DMS 273 treated with DMSO at 0.1 percent for 48 hours (cell line): ENCODE measurements at regions not wholly inside any gene's neighbourhood (a gene's known extent, or its start where the extent isn't known, plus 50 kb on each side); places are given as distances from the start of the nearest gene placed in this dataset.
"Not testable (repeated sequence)": the region's sequence is repeated elsewhere in the genome, so short reads cannot be mapped to it uniquely, and the experiment has no call there.

Experiments
- DNase-seq: peaks from one replicate; lab custom pipeline; 2025; lab: John Stamatoyannopoulos, UW

DNA sequence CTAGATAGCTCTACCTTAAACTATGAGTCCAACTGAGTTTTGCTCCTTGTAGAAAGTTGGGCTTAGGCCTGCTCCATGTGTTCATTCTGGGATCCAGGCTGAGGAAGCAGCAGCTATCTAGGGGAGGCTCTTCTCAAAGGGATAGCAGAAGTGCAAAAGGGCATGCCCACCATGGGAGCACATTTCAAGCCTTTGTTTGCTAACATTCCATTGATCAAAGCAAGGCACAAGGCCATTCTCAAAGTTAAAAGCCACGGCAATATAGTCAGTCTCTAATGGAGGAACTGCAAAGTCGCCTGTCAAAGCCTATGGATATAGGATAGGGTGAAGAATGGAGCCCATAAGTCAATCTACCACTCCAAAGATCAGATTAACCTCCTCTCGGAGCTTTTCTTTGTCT, 488.1 kb upstream of the ARX start:
- DNase-seq = no peak

DNA sequence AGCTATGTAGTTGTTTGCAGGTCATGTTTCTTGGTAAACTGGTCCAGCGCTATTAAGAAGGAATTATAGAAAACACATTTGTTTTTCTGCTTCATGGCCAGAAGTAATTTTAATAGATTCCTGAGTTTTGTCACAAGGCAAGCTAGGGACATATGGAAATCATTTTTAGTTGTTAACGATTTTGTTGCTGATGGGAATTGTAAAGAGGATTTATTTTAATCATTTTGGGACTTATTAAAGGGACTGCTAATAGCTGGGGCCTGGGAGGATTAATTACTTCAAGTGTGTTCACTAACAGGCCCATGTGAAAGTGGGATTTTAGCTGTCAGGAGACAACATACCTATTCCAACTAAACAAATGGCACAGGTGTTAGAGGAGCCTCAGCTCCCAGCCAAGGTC, 492.0 kb upstream of the ARX start:
- DNase-seq = no peak

DNA sequence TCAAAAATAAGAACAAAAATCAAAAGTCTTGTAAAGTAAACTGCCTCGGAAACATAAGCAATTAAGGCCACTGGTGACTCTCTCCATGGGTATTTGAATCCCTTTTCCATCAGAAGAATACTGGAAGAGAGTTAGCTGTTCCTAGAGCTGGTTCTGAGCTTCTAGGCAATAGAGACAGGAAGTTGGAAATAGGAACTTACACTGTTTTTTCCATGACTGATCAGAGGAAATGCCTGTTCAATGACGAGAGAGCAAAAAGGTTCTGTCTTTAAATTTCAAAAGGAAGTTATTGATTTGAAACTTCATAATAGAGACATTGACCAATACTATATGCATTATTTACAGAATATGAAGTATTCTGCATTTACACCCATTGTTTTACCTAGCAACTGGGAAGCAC, 503.5 kb upstream of the ARX start:
- no peak for DNase-seq

DNA sequence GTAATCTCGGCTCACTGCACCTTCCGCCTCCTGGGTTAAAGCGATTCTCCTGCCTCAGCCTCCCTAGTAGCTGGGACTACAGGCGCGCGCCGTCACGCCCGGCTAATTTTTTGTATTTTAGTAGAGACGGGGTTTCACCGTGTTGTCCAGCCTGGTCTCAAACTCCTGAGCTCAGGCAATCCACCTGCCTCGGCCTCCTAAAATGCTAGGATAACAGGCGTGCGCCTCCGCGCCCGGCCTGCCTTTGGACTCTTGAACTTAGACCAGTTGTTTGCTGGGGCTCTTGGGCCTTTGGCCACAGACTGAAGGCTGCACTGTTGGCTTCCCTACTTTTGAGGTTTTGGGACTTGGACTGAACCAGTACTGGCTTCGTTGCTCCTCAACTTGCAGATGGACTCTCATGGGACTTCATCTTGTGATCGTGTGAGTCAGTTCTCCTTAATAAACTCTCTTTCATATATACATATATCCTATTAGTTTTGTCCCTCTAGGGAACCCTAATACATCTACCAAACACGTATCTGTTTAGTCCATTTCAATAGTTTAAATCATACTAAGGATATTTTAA, 506.8 kb upstream of the ARX start:
- DNase-seq = not testable (repeated sequence)

DNA sequence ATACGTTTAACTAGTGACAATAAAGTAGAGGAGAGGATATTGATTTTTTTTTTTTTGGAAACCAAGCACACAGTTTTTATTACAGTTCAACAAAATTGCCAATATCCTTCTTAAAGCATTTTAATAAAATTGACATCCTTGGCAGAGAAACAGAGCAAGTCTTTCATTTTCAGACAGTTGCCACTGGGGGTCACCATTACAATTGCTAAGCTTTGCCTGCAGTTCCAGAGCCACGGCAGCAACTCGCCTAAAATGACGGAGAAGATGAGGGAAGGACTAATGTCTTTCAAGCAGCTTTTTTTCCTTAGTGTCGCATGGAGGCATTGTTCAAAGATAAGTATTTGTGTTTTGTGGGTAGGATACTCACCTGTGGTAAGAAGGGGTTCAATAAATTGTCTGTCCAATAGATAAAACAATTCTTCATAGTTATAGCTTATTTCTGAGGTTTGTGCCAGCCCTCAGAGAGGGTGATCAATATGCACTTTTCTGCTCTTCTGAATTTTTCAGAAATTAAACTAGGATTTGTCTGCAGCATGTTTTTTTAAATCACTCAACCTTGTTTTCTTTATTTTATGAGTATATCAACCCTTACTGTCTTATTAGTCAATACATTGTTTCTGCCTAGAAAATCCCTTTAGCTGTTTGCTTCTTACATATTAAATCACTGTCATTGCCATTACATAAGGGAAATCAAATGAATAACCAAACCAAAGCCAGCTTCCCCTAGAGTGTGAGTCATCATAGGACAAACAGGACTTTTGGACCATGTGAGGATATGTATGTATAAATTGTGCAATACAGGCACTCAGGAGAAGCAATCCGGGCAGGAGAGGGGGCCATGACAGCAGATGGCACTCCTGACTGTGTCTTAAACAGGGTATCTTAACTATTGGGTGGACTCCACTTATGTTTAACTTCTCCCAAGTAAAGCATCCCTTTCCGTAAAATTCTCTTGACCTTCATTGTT, 508.1 kb upstream of the ARX start:
- peak; percentile 28 for DNase-seq

DNA sequence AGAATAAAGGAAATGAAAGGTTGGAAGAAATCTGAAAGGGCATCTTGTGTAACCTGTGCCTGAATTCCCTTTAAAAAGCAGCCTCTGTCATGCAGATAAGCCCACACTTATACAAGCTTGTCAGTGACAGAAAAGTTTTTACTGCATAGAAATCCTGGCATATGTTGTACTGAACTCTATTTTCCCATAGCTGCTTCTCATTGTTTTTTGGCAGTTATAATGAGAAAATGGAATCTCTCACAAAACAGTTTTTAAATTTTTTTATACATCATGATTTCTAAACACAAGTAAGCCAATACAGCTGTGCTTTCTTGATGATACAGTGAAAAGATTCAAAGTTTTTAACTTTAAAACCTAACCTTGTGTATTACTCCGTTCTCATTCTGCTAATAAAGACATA, 511.4 kb upstream of the ARX start:
- DNase-seq = no peak

DNA sequence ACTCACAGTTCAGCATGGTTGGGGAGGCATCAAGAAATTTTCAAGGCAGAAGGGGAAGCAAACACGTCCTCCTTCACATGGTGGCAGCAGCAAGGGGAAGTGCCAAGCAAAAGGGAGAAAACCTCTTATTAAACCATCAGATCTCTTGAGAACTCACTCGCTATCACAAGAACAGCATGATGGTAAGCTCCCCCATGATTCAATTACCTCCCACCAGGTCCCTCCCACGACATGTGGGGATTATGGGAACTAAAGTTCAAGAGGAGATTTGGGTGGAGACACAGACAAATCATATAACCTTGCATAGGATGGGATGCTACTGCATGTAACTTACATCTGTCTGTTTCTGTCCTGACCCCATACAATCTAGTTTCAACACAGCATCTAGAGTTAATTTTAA, 511.8 kb upstream of the ARX start:
- DNase-seq = no peak

DNA sequence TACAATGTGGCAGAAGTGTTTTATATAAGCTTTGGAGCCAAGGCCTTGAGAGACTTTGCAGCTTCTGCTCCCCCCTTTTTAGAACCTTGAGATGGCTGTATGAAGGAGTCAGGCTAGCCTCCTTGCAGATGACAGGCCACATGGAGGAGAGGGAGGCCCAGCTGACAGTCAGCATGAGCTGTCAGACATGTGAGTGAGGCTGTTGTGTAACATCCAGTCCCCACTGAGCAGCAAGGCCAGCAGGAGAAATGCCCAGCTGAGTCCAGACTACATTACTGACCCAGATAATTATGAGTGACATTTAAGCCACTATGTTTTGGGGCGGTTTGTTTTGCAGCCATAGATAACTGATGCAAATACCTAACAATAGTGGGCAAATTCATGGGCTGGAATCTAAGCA, 515.3 kb upstream of the ARX start:
- DNase-seq = no peak

DNA sequence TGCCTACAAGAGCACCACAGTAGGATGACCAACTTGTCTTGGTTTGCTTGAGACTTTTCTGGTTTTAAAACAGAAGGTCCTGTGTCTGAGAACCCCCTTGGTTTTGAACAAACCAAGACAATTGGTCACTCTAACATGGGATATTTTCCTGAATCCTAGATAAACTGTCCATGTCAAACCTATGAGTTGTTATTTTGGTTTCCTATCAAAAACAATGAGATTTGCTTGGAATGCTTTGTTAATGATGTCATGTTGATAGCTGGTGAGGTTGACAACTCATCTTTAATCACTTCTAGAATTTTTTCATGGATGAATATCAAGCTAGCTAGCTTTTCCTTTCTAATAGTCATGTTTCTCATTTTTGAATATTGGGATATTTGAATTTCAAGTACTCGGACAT, 518.3 kb upstream of the ARX start:
- DNase-seq = no peak

DNA sequence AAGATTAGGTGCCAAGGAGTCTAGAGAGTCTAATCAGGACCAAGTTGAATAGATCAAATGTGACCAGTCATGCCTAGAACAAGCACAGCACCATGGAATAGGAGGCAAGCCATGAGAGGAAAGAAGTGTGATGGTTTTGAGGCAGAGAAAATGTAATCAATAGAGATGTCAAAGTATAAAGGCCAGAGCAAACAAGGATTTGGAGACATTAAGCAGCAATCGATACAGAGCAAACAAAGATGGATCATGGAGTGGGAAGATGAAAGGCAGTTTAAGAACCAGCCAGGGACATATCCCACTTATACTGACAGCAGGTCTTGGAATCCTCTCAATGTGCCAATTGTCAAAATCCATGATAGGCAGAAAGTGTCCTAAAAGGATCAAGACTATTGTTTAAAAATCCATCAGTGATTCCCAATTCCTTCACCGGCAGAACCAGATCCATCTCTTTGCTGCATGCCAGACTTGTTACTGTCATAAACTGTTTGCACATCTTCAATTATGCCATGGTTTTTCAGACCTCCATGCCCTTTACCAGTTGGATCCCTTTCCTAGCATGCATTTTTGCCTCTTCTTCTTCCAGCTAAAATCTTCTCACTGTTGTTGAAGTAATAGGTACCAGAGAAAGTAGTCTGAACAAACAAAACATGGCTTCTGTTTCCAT, 520.7 kb upstream of the ARX start:
- no peak for DNase-seq

DNA sequence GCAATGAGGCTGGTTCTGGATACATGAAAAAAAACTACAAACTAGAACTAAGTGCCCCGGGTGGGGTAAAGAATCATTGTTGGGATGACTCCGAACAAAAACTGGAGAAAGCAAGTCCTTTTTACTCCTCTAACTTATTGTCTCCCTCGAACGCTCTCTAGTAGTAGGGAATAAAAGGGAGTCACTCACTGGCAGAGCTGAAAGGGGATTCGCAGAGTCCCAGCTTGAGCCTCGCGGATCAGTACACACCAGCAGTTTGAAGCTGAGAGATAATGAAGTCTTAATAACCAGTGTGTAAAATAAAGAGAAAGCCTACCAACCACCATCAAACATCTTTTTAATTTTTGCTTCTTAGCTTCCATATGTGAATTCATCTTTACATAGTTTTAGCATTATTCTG, 521.9 kb upstream of the ARX start:
- DNase-seq = no peak

DNA sequence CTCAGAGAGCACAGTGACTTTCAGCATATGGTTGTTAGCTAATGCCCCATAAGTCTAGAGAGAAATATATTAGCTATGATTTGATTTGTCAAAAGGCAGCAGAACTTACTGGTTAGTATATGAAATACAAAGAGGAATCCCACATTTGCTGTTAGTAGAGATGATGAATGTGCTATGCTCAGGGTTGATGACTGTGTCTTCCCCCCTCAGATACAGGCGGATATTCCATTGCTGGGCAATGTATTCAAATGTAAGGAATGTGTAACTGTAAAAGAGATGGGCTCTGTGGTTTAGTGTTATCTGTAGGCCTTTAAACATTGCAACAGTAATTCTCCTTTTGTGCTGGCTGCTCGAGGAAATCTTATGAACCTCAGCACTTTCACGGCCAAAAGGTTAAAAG, 528.9 kb upstream of the ARX start:
- no peak for DNase-seq

DNA sequence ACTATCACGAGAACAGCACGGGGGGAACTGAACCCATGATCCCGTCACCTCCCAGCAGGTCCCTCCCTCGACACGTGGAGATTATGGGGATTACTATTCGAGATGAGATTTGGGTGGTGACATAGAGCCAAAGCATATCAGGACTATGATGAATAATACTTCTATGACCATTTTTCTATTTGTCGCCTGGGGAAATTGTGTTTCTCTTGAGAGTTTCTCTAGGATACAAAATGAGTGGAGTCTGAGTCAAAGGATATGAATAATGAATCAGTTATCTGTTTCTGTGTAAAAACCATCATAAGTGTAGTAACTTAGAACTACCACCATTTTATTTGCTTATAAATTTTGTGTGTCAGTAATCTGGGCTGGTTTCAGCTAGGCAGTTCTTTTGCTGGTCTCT, 533.0 kb upstream of the ARX start:
- no peak for DNase-seq

DNA sequence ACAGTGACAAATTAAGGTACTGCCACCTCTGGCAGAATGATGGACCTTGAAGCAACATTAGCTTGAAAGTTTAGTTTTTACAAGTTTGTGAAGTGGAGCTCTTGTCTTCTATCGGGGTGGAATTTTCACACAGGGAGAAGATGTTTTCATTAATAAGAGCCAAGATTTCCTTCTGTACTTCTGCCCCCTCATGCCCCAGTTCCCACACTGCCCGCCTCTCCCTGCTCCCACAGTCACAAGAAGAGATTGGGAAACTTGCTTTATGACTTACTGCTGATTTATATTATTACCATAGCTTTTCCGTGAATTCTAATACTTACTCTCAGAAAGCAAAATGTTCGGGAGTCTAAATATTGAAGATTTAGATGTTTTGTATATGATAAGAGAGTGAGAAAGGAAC, 539.8 kb upstream of the ARX start:
- DNase-seq = no peak

DNA sequence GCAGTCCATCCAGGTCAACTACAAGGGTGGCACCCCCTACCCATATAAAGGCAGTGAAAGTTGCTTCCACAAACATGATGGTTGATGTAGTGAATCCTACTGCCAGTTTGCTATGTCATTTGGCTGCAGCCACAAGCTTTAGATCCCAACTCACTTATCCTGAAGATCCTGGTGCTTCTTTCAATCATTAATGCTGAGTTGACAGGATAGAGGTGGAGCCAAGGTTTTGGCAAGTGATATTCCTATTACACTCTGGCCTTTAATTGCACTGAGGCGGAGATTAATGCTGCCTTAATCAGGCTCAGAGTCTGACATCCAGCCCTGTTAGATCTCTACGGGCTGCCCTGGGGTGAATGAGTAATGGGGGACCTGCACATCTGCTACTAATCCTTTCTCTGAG, 542.4 kb upstream of the ARX start:
- no peak for DNase-seq

DNA sequence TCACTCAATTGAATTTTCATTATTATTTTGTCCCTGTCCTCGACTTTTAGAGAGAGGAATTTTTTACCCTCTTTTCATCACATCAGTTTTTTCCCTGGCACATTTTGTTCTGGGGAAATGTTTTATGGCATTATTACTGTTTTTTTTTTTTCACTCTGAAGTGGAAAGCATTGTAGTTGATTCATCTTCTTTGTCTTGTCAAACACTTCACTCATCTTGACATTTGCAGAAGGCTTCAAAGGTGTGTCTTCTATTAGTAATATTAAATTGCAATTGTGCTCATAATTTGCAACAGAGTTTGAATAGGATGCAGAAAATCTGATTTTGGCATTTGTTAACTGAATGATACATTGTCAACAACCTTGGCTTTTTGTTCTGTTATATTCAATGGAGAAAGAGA, 545.4 kb upstream of the ARX start:
- DNase-seq = no peak

DNA sequence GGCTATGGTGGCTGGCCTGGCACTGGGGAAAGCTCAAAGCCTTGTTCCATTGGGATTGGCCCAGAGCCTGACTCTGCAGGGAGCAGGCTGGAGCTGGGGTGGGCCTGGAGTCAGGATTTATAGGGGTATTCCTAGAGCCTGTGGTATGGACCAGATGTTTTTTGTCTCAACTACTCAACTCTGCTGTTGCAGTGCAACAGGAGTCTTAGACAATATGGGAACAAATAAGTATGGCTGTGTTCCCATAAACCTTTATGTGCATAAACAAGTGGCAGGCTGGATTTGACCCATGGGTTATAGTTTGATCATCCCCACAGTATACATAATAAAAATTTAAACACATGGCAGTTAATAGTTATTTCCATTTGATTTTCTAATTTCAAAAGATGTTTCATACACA, 557.9 kb upstream of the ARX start:
- no peak for DNase-seq

DNA sequence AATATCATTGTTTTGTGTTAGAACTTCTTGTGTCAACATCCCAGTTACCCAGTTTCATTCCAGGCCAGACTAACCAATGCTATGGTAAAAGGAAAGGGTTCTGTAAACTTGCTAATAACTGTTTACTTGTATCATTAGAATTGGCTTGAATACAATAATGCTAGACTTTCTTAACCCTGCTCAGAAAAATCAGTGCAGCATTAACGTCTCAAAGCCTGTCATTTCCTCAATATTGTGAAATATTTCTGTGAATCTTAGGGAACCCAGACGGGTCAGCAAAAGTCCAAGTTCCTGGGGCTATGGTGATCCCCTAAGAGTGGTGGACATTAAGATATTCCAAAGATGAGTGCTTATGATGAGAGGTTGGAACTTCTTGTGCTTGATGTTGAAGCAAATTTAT, 541.2 kb upstream of the MAGEB18 start:
- no peak for DNase-seq

DNA sequence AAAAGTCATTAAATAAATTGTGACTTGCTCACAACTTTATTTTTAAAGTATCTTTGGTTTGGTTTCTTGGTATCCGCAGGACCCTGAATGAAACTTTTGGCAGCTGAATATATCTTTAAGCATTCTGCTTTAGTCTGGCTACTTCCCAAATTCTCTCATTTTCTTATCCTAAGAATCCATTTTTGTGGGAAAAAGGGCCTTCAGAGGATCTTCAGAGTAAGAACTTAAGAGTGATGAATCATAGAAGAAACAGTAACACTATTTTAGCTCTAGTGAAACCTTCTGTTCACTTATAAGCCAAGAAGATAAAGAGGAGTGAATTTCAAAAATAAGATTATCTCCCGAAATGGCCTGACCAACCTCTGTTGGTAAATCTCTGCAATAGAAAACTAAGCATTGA, 540.6 kb upstream of the MAGEB18 start:
- no peak for DNase-seq

DNA sequence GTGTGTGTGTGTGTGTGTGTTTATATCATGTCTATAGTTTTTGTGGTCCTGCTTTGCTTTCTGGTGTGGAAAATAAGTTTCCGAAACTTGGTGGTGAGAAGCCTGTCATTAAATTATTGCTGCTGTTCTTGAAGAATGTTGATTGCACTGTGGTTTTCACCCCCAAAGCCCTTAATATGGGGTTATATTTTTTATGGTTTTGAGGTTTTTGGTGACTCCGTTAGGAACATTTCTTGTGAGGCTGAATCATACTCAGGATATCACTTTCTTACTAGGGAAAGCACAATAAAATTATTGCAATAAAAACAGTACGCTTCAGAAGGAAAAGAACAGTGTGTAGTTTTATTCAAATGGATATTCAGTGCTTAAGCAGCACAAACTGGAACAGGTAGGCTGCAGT, 539.1 kb upstream of the MAGEB18 start:
- no peak for DNase-seq

DNA sequence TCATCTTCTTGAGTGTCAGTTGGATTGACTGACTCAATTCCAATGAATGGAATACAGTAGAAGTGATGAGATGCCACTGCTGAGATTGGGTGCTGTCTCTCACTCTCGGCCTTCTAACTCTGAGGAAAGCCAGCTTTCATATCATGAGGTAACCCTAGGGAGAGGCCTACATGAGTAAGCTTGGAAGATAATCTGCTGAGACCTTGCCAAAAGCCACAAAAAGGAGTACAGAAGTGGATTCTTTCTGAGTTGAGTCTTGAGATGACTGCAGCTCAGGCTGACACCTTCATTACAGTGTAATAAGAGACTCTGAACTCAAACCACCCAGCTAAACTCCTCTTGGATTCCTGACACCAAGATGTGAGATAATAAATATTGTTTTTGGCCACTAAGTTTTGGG, 537.4 kb upstream of the MAGEB18 start:
- DNase-seq = no peak

DNA sequence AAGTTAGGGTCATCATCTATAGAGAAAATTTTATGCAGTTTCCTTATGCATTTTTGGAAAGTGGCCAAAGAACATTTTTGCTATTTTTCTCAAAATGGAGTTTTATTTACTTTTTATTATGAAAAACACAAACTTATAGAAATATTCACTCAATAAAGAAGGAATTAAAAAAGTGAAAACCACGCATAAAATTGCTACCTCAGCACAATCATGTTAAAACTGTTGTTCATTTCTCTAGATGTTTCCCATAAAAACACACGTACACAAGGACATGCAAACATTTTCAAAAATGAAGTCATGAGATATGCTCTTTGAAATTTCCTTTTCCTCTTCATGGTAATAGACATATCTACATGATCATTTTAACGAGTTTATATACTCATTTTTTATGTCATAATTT, 536.8 kb upstream of the MAGEB18 start:
- no peak for DNase-seq

DNA sequence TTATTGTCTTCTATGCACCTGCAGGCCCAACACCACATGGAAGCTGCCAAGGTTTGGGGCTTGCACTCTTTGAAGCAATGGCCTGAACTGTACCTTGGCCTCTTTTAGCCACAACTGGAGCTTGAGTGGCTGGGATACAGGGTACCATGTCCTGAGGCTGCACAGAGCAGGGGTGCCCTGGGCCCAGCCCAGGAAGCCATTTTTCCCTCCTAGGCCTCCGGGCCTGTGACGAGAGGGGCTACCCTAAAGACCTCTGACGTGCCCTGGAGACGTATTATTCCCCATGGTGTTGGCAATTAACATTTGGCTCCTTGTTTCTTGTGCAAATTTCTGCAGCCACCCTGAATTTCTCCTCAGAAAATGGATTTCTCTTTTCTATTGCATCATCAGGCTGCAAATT, 519.9 kb upstream of the MAGEB18 start:
- DNase-seq = no peak
